Liver (tissue), 8 donors: ENCODE measurements at regions not wholly inside any gene's neighbourhood (a gene's known extent, or its start where the extent isn't known, plus 50 kb on each side); places are given as distances from the start of the nearest gene placed in this dataset.

Experiments
- DNase-seq: peaks from one replicate; pipeline ENCODE4 v3.0.0-alpha.2; 2017; ENCODE audit warnings: low spot score
- H3K27ac ChIP-seq, 2 donors: one replicate each; pipeline ENCODE4 v1.7.0; 2013; ENCODE audit warnings: inconsistent platforms in 2 of 2, low read length in 2 of 2, control low read depth in 1 of 2, low read depth in 1 of 2, mild to moderate bottlenecking in 1 of 2
- H3K27me3 ChIP-seq, 4 donors: one replicate each; pipeline versions ENCODE4 v1.6.1 to v1.7.0; 2013; ENCODE audit warnings: low read length in 3 of 4, inconsistent platforms in 1 of 4, mild to moderate bottlenecking in 1 of 4, moderate library complexity in 1 of 4; ENCODE audit not compliant: control insufficient read depth in 4 of 4, insufficient read depth in 4 of 4
- H3K36me3 ChIP-seq, 4 donors: one replicate each; pipeline versions ENCODE4 v1.6.1 to v1.7.0; 2013; ENCODE audit warnings: low read length in 3 of 4, mild to moderate bottlenecking in 3 of 4, low read depth in 1 of 4, moderate library complexity in 1 of 4; ENCODE audit not compliant: control insufficient read depth in 4 of 4, insufficient read depth in 3 of 4
- H3K4me1 ChIP-seq, 4 donors: one replicate each; pipeline versions ENCODE4 v1.6.1 to v1.7.0; 2013; ENCODE audit warnings: low read length in 3 of 4, mild to moderate bottlenecking in 3 of 4, moderate library complexity in 1 of 4; ENCODE audit not compliant: control insufficient read depth in 4 of 4, insufficient read depth in 4 of 4
- H3K4me3 ChIP-seq, 3 donors: one replicate each; pipeline versions ENCODE4 v1.6.1 to v1.7.0; 2013; ENCODE audit warnings: low read length in 3 of 3, control low read depth in 1 of 3, low read depth in 1 of 3, mild to moderate bottlenecking in 1 of 3
- H3K9ac ChIP-seq, 2 donors: one replicate each; pipeline ENCODE4 v1.7.0; 2013; ENCODE audit warnings: low read length in 2 of 2, mild to moderate bottlenecking in 2 of 2, moderate library complexity in 2 of 2, control low read depth in 1 of 2, low read depth in 1 of 2
- H3K9me3 ChIP-seq, 4 donors: one replicate each; pipeline versions ENCODE4 v1.6.1 to v1.7.0; 2013; ENCODE audit warnings: low read length in 3 of 4; ENCODE audit not compliant: control insufficient read depth in 4 of 4
- EGR1 ChIP-seq, 2 donors: IDR thresholded peaks; 2 replicates each; pipeline ENCODE4 v1.6.1; 2016 to 2018; ENCODE audit warnings: antibody characterized with exemption in 2 of 2, low read depth in 2 of 2
- FOXA1 ChIP-seq: IDR thresholded peaks from 2 replicates; pipeline ENCODE4 v1.6.1; 2016; ENCODE audit warnings: antibody characterized with exemption
- FOXA2 ChIP-seq: IDR thresholded peaks from 2 replicates; pipeline ENCODE4 v1.6.1; 2016; ENCODE audit warnings: antibody characterized with exemption
- GABPA ChIP-seq, 2 donors: IDR thresholded peaks in 1 of 2; conservative IDR thresholded peaks in 1 of 2; 2 replicates each; pipeline ENCODE4 v1.6.1; 2016; ENCODE audit warnings: antibody characterized with exemption in 2 of 2, mild to moderate bottlenecking in 1 of 2, moderate library complexity in 1 of 2
- HNF4A ChIP-seq, 2 donors: conservative IDR thresholded peaks; 2 replicates each; pipeline ENCODE4 v1.6.1; 2016; ENCODE audit warnings: antibody characterized with exemption in 2 of 2, mild to moderate bottlenecking in 2 of 2
- HNF4G ChIP-seq: IDR thresholded peaks from 2 replicates; pipeline ENCODE4 v1.6.1; 2016; ENCODE audit warnings: antibody characterized with exemption
- JUND ChIP-seq, 2 donors: IDR thresholded peaks; 2 replicates each; pipeline ENCODE4 v1.6.1; 2016; ENCODE audit warnings: antibody characterized with exemption in 2 of 2
- NR2F2 ChIP-seq: IDR thresholded peaks from 2 replicates; pipeline ENCODE4 v1.6.1; 2016; ENCODE audit warnings: antibody characterized with exemption
- RAD21 ChIP-seq, 2 donors: IDR thresholded peaks; 2 replicates each; pipeline ENCODE4 v1.6.1; 2016; ENCODE audit warnings: antibody characterized with exemption in 2 of 2, mild to moderate bottlenecking in 2 of 2
- RXRA ChIP-seq, 2 donors: IDR thresholded peaks; 2 replicates each; pipeline ENCODE4 v1.6.1; 2017 to 2018; ENCODE audit warnings: antibody characterized with exemption in 2 of 2, mild to moderate bottlenecking in 1 of 2
- SP1 ChIP-seq: IDR thresholded peaks from 2 replicates; pipeline ENCODE4 v1.6.1; 2018; ENCODE audit warnings: antibody characterized with exemption, mild to moderate bottlenecking
- TAF1 ChIP-seq: conservative IDR thresholded peaks from 2 replicates; pipeline ENCODE4 v1.6.1; 2016; ENCODE audit warnings: antibody characterized with exemption, mild to moderate bottlenecking
- YY1 ChIP-seq: IDR thresholded peaks from 2 replicates; pipeline ENCODE4 v1.6.1; 2016; ENCODE audit warnings: antibody characterized with exemption, mild to moderate bottlenecking
- WGBS: extraction: QIAGEN DNeasy Blood & Tissue Kit; methylation state at CpG from one replicate; pipeline ENCODE4 v1.1.7; 2013; 5-methylcytosine and 5-hydroxymethylcytosine counted together
- TF ChIP-seq, protein P1 (sequence below): fragments of 150-350 bp; IDR thresholded peaks from 2 replicates; pipeline ENCODE4 v1.5.1; 2017; ENCODE audit warnings: improper control_type of control experiment, low read depth, low read length; ENCODE audit not compliant: missing input control
- TF ChIP-seq, protein P2 (sequence below): IDR thresholded peaks from 2 replicates; pipeline ENCODE4 v1.6.1; 2016; ENCODE audit warnings: antibody characterized with exemption
- TF ChIP-seq, protein P3 (sequence below): IDR thresholded peaks from 2 replicates; pipeline ENCODE4 v1.6.1; 2016; ENCODE audit warnings: antibody characterized with exemption
- TF ChIP-seq, protein P4 (sequence below): IDR thresholded peaks from 2 replicates; pipeline ENCODE4 v1.6.1; 2016; ENCODE audit warnings: antibody characterized with exemption
- TF ChIP-seq, protein P5 (sequence below): IDR thresholded peaks from 2 replicates; pipeline ENCODE4 v1.6.1; 2016; ENCODE audit warnings: antibody characterized with exemption, mild to moderate bottlenecking
- donor health status: healthy.
- donor health status: healthy.
- donor health status: healthy.
- donor health status: healthy.
- donor health status: healthy.

DNA sequence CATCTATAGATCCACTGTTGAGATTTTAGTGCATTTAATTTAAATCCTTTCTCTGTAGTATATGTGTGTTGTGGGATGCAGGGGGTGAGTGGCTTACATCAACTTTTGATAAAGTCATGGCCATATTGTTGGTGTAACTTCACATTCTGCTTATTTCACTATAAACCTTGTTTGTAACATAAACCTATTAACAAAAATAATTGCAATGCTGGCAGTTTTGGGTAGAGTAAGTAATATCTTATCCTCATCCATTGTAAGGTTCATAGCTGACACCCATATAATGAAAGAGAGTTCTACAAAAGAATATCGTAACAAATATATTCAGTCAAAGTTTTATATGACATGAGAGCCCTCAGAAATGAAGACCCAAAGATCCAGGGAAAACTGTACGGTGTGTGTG, 601.7 kb upstream of the ANO3 start:
- no peak for DNase-seq
- Histone ChIP-seq H3K36me3 (no peaks in the 10 kb centered on the region), H3K27me3 (no peaks in the 10 kb centered on the region), H3K9ac (no peak overlapping the region), H3K4me1 (no peaks in the 10 kb centered on the region), H3K4me3 (no peak overlapping the region), H3K9me3 (no peaks in the 10 kb centered on the region), H3K27ac (no peak overlapping the region)
- TF ChIP-seq FOXA2 (no peak), SP1 (no peak), RAD21 (IDR thresholded peaks at IDR 0.05) (no peak), HNF4A (conservative IDR thresholded peaks at IDR 0.05) (no peak), EGR1 (IDR thresholded peaks at IDR 0.05; ENCODE audit: low read depth in 2 of 2) (no peak), JUND (IDR thresholded peaks at IDR 0.05) (no peak), RXRA (IDR thresholded peaks at IDR 0.05) (no peak), FOXA1 (no peak), NR2F2 (no peak), YY1 (no peak), HNF4G (no peak), GABPA (IDR thresholded peaks at IDR 0.05 in 1 of 2, conservative IDR thresholded peaks at IDR 0.05 in 1 of 2) (no peak), TAF1 (no peak)
- TF ChIP-seq, protein P1, sequence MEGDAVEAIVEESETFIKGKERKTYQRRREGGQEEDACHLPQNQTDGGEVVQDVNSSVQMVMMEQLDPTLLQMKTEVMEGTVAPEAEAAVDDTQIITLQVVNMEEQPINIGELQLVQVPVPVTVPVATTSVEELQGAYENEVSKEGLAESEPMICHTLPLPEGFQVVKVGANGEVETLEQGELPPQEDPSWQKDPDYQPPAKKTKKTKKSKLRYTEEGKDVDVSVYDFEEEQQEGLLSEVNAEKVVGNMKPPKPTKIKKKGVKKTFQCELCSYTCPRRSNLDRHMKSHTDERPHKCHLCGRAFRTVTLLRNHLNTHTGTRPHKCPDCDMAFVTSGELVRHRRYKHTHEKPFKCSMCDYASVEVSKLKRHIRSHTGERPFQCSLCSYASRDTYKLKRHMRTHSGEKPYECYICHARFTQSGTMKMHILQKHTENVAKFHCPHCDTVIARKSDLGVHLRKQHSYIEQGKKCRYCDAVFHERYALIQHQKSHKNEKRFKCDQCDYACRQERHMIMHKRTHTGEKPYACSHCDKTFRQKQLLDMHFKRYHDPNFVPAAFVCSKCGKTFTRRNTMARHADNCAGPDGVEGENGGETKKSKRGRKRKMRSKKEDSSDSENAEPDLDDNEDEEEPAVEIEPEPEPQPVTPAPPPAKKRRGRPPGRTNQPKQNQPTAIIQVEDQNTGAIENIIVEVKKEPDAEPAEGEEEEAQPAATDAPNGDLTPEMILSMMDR: no peak
- TF ChIP-seq, protein P2, sequence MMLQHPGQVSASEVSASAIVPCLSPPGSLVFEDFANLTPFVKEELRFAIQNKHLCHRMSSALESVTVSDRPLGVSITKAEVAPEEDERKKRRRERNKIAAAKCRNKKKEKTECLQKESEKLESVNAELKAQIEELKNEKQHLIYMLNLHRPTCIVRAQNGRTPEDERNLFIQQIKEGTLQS: no peak
- TF ChIP-seq, protein P3, sequence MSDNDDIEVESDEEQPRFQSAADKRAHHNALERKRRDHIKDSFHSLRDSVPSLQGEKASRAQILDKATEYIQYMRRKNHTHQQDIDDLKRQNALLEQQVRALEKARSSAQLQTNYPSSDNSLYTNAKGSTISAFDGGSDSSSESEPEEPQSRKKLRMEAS: no peak
- TF ChIP-seq, protein P4, sequence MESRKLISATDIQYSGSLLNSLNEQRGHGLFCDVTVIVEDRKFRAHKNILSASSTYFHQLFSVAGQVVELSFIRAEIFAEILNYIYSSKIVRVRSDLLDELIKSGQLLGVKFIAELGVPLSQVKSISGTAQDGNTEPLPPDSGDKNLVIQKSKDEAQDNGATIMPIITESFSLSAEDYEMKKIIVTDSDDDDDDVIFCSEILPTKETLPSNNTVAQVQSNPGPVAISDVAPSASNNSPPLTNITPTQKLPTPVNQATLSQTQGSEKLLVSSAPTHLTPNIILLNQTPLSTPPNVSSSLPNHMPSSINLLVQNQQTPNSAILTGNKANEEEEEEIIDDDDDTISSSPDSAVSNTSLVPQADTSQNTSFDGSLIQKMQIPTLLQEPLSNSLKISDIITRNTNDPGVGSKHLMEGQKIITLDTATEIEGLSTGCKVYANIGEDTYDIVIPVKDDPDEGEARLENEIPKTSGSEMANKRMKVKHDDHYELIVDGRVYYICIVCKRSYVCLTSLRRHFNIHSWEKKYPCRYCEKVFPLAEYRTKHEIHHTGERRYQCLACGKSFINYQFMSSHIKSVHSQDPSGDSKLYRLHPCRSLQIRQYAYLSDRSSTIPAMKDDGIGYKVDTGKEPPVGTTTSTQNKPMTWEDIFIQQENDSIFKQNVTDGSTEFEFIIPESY: no peak
- TF ChIP-seq, protein P5, sequence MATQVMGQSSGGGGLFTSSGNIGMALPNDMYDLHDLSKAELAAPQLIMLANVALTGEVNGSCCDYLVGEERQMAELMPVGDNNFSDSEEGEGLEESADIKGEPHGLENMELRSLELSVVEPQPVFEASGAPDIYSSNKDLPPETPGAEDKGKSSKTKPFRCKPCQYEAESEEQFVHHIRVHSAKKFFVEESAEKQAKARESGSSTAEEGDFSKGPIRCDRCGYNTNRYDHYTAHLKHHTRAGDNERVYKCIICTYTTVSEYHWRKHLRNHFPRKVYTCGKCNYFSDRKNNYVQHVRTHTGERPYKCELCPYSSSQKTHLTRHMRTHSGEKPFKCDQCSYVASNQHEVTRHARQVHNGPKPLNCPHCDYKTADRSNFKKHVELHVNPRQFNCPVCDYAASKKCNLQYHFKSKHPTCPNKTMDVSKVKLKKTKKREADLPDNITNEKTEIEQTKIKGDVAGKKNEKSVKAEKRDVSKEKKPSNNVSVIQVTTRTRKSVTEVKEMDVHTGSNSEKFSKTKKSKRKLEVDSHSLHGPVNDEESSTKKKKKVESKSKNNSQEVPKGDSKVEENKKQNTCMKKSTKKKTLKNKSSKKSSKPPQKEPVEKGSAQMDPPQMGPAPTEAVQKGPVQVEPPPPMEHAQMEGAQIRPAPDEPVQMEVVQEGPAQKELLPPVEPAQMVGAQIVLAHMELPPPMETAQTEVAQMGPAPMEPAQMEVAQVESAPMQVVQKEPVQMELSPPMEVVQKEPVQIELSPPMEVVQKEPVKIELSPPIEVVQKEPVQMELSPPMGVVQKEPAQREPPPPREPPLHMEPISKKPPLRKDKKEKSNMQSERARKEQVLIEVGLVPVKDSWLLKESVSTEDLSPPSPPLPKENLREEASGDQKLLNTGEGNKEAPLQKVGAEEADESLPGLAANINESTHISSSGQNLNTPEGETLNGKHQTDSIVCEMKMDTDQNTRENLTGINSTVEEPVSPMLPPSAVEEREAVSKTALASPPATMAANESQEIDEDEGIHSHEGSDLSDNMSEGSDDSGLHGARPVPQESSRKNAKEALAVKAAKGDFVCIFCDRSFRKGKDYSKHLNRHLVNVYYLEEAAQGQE: no peak
- 93% methylated on average over 2 of the region's 2 CpGs for WGBS
